HUES64 (cell line): ENCODE measurements at regions not wholly inside any gene's neighbourhood (a gene's known extent, or its start where the extent isn't known, plus 50 kb on each side); places are given as distances from the start of the nearest gene placed in this dataset.

Source experiments
- H3K27ac ChIP-seq: 2 replicates; pipeline ENCODE4 v1.7.0; 2013; ENCODE audit warnings: low read depth, low read length, inconsistent platforms
- H3K27me3 ChIP-seq: 2 replicates; pipeline ENCODE4 v1.6.1; 2013; ENCODE audit warnings: mild to moderate bottlenecking, low read length; ENCODE audit not compliant: insufficient read depth
- H3K36me3 ChIP-seq: 2 replicates; pipeline ENCODE4 v1.6.1; 2013; ENCODE audit warnings: mild to moderate bottlenecking, low read length; ENCODE audit not compliant: insufficient read depth
- H3K4me1 ChIP-seq: 2 replicates; pipeline ENCODE4 v1.6.1; 2013; ENCODE audit warnings: mild to moderate bottlenecking, low read length, moderate library complexity; ENCODE audit not compliant: insufficient read depth
- H3K4me3 ChIP-seq: 2 replicates; pipeline ENCODE4 v1.5.1; 2013; ENCODE audit warnings: mild to moderate bottlenecking, low read length, moderate library complexity
- H3K9ac ChIP-seq: 2 replicates; pipeline ENCODE4 v1.6.1; 2013; ENCODE audit warnings: mild to moderate bottlenecking, low read depth, low read length
- H3K9me3 ChIP-seq: 2 replicates; pipeline ENCODE4 v1.6.1; 2013; ENCODE audit warnings: low read depth, low read length; ENCODE audit not compliant: insufficient read depth
- WGBS: fragments of 150-250, 120-280 bp; methylation state at CpG from one replicate; pipeline ENCODE4 v1.1.7; 2013; ENCODE audit warnings: missing lambda C conversion rate; 5-methylcytosine and 5-hydroxymethylcytosine counted together

DNA sequence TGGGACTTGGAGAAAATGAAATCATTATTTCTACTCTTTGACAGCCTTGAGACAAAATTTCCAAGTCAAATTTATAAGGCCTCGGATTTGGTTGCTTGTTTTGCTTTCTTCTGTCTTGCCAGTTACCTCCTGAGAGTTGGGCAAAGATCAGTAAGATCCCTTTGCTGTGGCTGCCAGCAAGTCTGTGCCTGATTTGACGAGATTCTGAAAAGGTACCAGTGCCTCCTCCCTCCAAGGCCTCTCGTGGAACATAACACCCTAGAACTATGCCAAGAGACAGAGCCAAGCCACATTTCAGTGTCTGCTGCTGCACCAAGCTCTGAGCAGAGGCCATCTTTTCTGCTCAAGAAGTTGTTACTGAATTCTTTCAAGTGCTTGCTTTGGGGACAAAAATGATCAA, 61.0 kb downstream of the GTPBP8 start:
- no peaks in the 10 kb centered on the region for H3K36me3 ChIP-seq
- WGBS: 84% methylated on average over 3 of the region's 3 CpGs
- H3K9ac ChIP-seq: peak overlapping the region; percentile 33; the same call in 1 of the 2 replicates

DNA sequence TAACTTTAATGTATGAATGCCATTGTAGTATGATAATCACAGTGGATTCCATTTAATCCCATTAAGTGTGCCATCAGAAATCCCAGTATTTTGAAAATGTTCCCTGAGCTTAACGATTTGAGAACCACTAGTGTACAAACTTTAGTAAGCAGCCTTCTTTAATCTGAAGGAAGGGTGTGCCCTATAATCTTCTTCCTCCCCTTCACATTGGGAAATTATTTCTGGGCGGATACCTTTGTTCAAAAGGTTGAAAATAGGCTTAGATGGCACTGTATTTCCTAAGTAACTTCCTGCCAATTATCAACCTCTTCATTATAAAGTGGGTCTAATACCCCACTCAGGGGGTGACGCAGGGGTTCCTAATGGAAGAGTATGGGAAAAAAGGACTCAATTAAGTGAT, 62.4 kb downstream of the GTPBP8 start:
- Histone ChIP-seq H3K4me3 (no peak overlapping the region), H3K9ac (no peak overlapping the region), H3K9me3 (no peaks in the 10 kb centered on the region), H3K36me3 (no peaks in the 10 kb centered on the region), H3K27ac (no peak overlapping the region), H3K4me1 (peaks cover 6% of the 10 kb centered on the region), H3K27me3 (no peaks in the 10 kb centered on the region)
- WGBS: 100% methylated on average over 1 of the region's 3 CpGs

More for the DNA sequence above, 61.0 kb downstream of the GTPBP8 start:
- Histone ChIP-seq H3K4me1 (peaks cover 6% of the 10 kb centered on the region), H3K9me3 (no peaks in the 10 kb centered on the region; the same call in 1 of the 2 replicates), H3K27me3 (no peaks in the 10 kb centered on the region), H3K4me3 (no peak overlapping the region), H3K27ac (no peak overlapping the region)

- Histone ChIP-seq H3K36me3 (no peaks in the 10 kb centered on the region), H3K27me3 (no peaks in the 10 kb centered on the region), H3K9ac (no peak overlapping the region), H3K27ac (no peak overlapping the region), H3K4me3 (no peak overlapping the region), H3K9me3 (no peaks in the 10 kb centered on the region), H3K4me1 (peaks cover 6% of the 10 kb centered on the region)
- whole genome bisulfite sequencing: no CpG with 5 or more reads among the region's 1 CpG
Observed at GRCh38 chr3:113054552-113054951, 63.8 kb downstream of the GTPBP8 start.

DNA sequence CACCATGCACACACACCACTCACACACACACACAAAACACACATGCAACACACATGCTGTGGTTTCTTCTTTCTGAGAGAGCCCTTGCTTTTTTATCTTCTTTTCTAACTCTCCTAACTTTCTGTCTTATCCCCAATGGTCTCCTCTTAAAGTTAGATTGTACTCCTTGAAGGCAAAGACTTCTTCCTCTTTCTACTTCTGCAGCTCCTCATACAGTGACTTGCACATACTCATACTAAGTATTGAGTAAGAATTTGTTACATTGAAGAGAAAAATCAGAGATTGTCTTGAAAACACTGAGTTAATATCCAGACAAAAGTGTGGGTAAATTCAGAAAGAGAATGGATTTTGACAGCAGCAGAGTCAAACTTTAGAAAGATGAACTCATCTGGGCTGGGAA, 64.4 kb downstream of the GTPBP8 start:
- H3K9me3 ChIP-seq: no peaks in the 10 kb centered on the region
- H3K27ac ChIP-seq: no peak overlapping the region
- H3K9ac ChIP-seq: no peak overlapping the region
- H3K4me3 ChIP-seq: no peak overlapping the region
- H3K27me3 ChIP-seq: no peaks in the 10 kb centered on the region
- no peaks in the 10 kb centered on the region for H3K36me3 ChIP-seq
- peaks cover 6% of the 10 kb centered on the region for H3K4me1 ChIP-seq

GRCh38 chr3:113055961-113056360, 65.2 kb downstream of the GTPBP8 start:
- Histone ChIP-seq H3K36me3 (no peaks in the 10 kb centered on the region), H3K4me1 (peaks cover 6% of the 10 kb centered on the region), H3K9me3 (no peaks in the 10 kb centered on the region), H3K27ac (no peak overlapping the region), H3K27me3 (no peaks in the 10 kb centered on the region), H3K4me3 (no peak overlapping the region), H3K9ac (no peak overlapping the region)
- WGBS: 93% methylated on average over 5 of the region's 5 CpGs

DNA sequence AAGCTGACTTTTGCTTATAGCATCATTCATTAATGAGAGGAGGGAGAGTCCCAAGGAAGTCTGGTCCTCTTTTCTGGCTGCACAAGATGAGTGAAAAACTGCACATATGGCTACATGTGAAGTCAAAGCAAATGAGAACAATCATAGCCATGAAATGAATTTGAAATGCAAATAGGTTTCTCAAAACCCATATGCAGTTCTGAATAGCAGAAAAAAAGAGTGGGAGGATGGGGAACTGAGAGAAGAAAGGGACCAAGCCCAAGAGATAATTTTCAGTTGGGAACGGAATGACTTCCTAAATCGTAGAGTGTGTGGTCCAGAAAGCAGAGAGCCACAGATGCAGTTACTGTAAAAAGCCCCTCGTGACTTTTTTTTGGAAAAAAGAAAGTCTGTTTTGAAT, 66.3 kb downstream of the GTPBP8 start:
- no peak overlapping the region for H3K9ac ChIP-seq
- no peaks in the 10 kb centered on the region for H3K36me3 ChIP-seq
- H3K4me3 ChIP-seq: no peak overlapping the region
- H3K9me3 ChIP-seq: no peaks in the 10 kb centered on the region
- H3K4me1 ChIP-seq: no peaks in the 10 kb centered on the region
- no peak overlapping the region for H3K27ac ChIP-seq
- WGBS: 89% methylated on average over 3 of the region's 3 CpGs
- no peaks in the 10 kb centered on the region for H3K27me3 ChIP-seq

DNA sequence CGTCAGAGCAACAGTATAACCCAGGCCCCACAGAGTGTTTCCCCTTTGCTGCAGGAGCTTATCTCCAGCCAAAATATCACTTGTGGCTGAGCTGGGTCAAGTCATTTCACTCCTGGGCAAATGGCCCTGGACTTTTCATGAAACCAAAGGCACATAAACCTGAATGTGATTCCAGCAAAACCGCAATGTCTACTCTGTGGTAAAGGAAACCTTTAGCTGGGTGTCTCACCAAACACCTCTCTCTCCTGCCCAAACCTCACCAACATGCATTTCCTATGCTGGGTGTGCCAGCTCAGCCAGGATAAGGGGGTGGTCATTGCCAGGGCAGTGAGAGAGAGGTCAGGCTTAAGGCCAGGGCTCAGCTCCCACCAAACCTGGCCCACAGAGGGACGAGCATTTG, 67.4 kb downstream of the GTPBP8 start:
- Histone ChIP-seq H3K36me3 (no peaks in the 10 kb centered on the region), H3K4me1 (no peaks in the 10 kb centered on the region), H3K9ac (no peak overlapping the region), H3K4me3 (no peak overlapping the region), H3K9me3 (no peaks in the 10 kb centered on the region), H3K27me3 (no peaks in the 10 kb centered on the region), H3K27ac (no peak overlapping the region)
- 89% methylated on average over 3 of the region's 3 CpGs for WGBS

DNA sequence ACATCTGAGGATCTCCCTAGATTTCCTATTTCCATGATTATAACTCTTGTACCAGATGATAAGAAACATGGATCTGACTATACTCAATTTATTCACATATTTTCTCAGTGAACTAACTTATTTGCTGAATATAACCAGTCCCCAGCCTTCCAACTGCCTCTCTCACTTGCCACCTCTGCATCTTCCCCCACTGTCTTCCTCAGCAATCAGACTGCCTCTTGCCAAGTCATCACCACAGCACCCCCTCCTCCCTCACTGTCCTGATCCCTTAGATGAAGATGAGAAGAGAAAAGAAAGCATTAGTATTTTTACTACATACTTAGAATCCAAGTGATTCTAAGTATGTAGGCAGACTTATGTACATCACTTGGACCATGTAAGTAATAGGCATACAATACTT, 71.9 kb downstream of the GTPBP8 start:
- Histone ChIP-seq H3K27me3 (no peaks in the 10 kb centered on the region), H3K4me3 (no peak overlapping the region), H3K9me3 (no peaks in the 10 kb centered on the region), H3K9ac (no peak overlapping the region), H3K4me1 (no peaks in the 10 kb centered on the region), H3K27ac (no peak overlapping the region), H3K36me3 (no peaks in the 10 kb centered on the region)

DNA sequence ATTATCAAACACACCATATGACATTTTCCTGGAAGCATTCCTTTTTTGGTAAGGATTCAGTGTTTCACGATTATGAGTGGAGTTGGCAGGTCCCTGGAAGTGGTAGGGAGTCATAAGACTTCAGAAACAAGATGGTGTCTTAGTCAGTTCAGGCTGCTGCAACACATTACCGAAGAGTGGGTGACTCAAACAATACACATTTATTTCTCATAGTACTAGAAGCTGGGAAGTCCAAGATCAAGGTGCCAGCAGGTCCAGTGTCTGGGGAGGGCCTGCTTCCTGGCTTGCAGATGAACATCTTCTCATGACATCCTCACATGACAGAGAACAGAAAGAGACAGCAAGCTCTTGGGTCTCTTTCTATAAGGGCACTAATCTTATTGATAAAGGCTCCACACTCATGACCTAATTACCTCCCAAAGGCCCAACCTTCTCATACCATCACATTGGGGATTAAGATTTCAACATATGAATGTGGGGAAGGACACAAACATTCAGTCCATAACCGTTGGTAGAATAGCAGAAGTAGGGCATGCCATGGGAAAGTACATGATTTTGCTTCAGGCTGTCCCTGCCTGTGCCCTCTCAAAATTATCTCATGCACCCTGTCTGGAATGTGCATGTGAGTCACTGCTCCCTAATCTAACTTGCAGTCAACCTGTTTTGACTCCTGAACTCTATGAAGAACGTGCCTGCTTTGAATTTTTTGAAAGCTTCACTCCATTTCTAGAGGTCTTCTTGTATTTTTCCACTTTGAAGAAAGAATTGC, 72.5 kb downstream of the GTPBP8 start:
- 93% methylated on average over 4 of the region's 4 CpGs for WGBS
- no peak overlapping the region for H3K27ac ChIP-seq
- H3K27me3 ChIP-seq: no peaks in the 10 kb centered on the region

DNA sequence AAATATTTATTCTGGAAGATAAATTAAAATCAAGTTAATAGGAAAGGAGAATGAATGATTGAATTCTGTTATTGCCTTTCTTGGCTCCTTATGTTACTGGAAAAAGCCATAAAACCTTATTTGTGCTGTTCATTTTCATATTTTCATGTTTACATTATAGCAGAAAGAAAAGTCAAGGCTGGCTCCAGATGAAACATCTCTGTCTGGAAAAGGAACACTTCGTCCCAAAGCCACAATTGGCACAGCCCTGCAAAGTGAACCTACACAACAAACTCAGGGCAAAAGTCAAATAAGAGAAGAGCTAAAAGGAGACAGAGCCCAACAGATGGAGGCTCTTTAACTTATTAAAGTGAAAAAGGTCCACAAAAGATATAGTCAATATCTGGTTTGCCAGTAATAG, 73.4 kb downstream of the GTPBP8 start:
- no peaks in the 10 kb centered on the region for H3K9me3 ChIP-seq
- no peaks in the 10 kb centered on the region for H3K27me3 ChIP-seq
- no peak overlapping the region for H3K27ac ChIP-seq
- WGBS: 100% methylated on average over 1 of the region's 1 CpG
- no peak overlapping the region for H3K9ac ChIP-seq
- H3K4me3 ChIP-seq: no peak overlapping the region
- H3K36me3 ChIP-seq: no peaks in the 10 kb centered on the region
- no peaks in the 10 kb centered on the region for H3K4me1 ChIP-seq

More for the DNA sequence above, 72.5 kb downstream of the GTPBP8 start:
- Histone ChIP-seq H3K9me3 (no peaks in the 10 kb centered on the region), H3K36me3 (no peaks in the 10 kb centered on the region), H3K4me3 (no peak overlapping the region), H3K9ac (no peak overlapping the region), H3K4me1 (no peaks in the 10 kb centered on the region)

GRCh38 chr3:113065336-113065735, 74.6 kb downstream of the GTPBP8 start:
- H3K27ac ChIP-seq: no peak overlapping the region
- H3K36me3 ChIP-seq: no peaks in the 10 kb centered on the region
- 100% methylated on average over 3 of the region's 3 CpGs for WGBS
- H3K4me1 ChIP-seq: no peaks in the 10 kb centered on the region
- no peaks in the 10 kb centered on the region for H3K27me3 ChIP-seq
- no peaks in the 10 kb centered on the region for H3K9me3 ChIP-seq
- H3K4me3 ChIP-seq: no peak overlapping the region
- no peak overlapping the region for H3K9ac ChIP-seq
